GM12874 (cell line): ENCODE measurements at regions not wholly inside any gene's neighbourhood (a gene's known extent, or its start where the extent isn't known, plus 50 kb on each side); places are given as distances from the start of the nearest gene placed in this dataset.

ENCODE experiments used
- TF ChIP-seq, protein P1 (sequence below): IDR thresholded peaks from 2 replicates; pipeline ENCODE4 v1.5.1; 2011; ENCODE audit warnings: low read depth, mild to moderate bottlenecking, control low read depth, low read length, moderate library complexity; ENCODE audit not compliant: insufficient read depth

DNA sequence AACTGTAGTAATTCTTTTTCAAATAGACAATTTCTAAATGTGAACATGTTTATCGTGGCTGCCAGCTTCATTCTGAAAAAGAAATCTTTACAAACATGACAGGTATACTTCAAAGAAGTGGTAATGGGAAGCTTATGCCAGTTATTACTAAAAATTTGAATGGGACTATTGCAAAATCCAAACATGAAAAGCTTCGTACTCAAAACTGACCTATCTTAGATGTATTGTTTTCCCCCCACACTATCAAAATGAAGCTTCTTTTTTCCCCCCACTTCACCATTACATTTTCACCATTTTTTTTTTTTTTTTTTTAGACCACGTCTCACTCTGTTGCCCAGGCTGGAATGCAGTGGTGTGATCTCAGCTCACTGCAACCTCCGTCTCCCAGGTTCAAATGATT is 50.4 kb upstream of the SERTAD2 start:
- TF ChIP-seq, protein P1, sequence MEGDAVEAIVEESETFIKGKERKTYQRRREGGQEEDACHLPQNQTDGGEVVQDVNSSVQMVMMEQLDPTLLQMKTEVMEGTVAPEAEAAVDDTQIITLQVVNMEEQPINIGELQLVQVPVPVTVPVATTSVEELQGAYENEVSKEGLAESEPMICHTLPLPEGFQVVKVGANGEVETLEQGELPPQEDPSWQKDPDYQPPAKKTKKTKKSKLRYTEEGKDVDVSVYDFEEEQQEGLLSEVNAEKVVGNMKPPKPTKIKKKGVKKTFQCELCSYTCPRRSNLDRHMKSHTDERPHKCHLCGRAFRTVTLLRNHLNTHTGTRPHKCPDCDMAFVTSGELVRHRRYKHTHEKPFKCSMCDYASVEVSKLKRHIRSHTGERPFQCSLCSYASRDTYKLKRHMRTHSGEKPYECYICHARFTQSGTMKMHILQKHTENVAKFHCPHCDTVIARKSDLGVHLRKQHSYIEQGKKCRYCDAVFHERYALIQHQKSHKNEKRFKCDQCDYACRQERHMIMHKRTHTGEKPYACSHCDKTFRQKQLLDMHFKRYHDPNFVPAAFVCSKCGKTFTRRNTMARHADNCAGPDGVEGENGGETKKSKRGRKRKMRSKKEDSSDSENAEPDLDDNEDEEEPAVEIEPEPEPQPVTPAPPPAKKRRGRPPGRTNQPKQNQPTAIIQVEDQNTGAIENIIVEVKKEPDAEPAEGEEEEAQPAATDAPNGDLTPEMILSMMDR: no peak

DNA sequence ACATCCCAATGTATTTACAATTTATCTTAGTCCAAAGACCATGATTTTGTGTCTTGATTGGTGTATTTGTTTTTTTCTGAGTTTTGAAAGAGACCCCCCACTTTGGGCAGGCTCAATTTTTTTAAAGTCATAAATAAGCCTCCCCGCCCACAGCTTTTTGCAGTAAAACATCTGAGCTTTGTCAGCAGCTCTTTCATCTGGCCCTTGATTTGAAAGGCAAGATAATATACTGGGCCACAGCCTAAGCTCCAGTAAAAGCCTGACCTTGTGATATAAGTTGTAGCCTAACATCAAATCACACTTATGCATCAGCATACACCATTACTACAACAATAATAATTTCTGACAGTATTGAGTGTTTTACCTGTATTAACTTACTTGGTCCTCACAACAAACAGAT is 51.3 kb upstream of the SERTAD2 start:
- TF ChIP-seq, protein P1: no peak

DNA sequence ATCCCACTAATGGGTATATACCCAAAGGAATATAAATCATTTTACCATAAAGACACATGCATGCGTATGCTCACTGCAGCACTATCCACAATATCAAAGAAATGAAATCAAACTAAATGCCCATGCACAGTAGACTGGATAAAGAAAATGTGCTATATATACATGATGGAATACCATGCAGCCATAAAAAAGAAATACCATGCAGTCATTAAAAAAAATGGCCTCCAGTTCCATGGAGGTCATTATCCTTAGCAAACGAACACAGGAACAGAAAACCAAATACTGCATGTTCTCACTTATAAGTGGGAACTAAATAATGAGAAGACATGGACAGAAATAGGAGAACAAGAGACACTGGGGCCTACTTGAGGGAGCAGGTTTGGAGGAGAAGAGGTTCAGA is 53.6 kb upstream of the SERTAD2 start:
- TF ChIP-seq, protein P1: no peak

DNA sequence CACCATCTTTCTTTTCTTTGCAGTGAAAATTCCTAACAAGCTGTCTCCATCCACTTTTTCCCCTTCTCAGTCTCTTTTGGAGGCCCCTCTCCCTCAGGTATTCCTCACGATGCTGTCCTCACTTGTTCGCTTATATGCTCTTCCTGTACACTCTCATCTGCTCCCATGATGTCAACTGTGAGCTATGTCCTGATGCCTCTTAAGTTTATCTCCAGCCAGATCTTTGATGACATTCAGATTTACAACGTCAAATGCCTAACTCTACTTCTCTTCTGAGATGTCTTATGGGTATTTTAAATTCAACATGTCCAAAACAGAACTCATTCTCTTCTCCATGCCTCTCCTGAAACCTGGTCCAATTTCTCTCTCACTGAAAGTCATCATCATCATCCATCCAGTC is 55.1 kb upstream of the SERTAD2 start:
- TF ChIP-seq, protein P1: no peak

DNA sequence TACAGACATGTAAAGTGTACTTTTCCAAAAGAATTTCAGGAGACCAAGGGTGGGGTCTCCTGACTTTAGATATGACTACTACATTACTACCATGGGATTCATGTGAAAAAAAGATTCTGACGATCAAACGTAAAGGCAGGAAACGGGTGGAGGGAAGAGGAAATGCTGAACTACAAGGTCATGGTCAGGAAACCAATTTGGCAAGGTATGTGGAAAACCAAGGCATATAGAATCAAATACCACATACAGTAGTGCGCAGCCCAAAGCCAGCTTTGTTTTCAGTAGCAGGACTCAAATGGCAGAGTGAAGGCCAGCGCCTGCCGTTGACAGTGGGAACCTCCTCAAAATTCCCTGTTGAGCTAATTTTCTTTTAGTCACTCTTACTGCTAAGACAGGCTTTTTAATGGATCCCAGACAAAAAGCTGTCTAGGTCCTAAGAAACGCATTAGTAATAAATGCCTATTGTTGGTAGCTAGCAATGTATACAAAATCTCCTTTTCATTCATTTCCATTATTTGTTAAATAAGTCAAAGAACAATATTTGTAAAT is 57.6 kb upstream of the SERTAD2 start:
- TF ChIP-seq, protein P1: no peak

DNA sequence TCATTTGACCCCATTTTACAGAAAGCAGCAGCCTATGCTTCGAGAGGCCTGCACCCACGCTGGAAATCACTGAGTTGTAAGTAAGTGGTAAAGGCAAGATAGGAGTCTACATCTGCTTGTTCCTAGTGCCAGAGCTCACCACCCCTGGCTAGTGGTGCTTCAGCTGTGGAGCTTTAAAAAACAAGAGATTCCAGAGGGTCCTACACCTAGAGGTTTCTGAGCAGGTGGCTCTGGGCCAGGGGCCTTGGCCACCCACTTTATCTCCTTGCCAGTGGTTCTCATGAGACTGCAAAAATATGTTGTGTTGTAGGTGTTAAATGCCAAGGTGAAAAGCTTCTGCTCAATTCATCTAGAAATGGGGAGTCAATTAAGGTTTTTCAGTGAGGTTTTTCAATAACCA is 60.0 kb upstream of the SERTAD2 start:
- TF ChIP-seq, protein P1: no peak

DNA sequence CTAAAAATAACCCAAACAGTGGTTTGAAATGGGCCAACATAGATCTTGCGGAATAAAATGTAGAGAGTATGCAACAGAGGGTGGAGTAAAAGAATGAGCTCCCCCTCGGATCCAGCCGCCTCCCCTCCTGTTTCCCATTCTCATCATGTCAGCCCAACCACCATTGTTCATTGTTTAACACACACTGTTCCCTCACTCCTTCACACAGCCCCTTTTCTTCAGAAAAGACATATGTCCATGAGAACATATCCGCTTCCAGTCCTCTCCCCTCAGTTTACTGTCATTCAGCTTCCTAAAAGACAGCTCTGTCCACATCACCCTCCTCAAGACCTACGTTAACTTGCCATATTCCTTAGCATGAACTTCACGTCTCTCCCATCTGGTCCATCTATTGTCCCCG is 62.9 kb upstream of the SERTAD2 start:
- TF ChIP-seq, protein P1: no peak

DNA sequence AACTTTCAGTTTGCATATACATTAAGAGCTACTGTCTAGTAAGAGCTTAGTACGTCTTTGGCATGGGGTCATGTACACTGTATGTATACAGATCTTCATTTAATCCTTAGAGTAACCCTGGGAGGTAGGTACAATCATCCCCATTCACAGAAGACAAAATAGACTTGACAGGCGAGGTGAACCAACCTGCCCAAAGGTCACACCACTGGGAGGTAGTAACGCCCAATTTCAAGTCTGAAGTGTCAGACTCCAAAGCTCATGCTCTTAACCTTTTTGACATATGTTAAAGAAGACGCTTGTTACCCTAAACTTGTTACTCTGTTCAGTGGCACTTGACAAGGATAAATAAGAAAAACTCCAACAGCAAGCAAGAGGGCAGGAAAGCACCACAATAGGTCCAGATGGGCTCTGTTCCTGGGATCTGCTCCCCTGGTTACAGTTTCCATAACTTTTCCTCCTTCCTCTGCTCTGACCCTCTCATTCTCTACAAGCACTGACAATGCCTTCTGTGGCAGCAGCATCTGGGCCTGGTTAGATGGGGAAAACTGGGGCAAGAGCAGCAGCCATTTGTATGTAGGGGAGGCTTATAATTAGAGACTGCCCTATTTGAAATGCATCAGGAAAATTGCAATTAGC is 64.7 kb upstream of the SERTAD2 start:
- TF ChIP-seq, protein P1: no peak
